Body of pancreas (tissue), 4 donors: ENCODE measurements at regions not wholly inside any gene's neighbourhood (a gene's known extent, or its start where the extent isn't known, plus 50 kb on each side); places are given as distances from the start of the nearest gene placed in this dataset.

Source experiments
- POLR2A ChIP-seq, 3 donors: fragments of 450-650 bp; IDR thresholded peaks; one replicate each; pipeline ENCODE4 v1.6.1; 2016; ENCODE audit warnings: antibody characterized with exemption in 3 of 3, mild to moderate bottlenecking in 2 of 3
- TF ChIP-seq, protein P1 (sequence below), 7 experiments: fragments of 450-650 bp in 4 of 7; fragments of 200-600 bp in 3 of 7; sonication (generic) in 3 of 7; IDR thresholded peaks; one replicate each; pipeline ENCODE4 v1.5.1; 2016 to 2019; ENCODE audit warnings: antibody characterized with exemption in 7 of 7

DNA sequence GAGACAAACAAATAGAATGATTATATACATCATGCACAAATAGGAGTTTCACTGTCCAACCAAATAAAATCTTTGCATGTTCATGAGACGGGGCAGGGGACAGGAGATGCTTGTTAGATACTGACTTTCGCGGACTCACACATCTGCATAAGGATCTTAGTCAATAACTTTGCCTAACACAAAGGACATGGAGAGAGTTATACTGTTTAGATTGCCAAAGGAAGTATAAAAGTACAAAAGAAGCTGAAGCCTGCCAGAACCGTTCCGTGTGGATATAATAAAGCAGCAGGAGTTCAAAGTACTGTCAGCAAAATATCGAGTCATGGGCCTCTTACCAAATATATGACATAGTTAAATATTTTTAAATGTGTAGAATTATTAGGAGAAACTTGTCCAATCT, 1148.4 kb downstream of the EFNA5 start:
- TF ChIP-seq, protein P1, sequence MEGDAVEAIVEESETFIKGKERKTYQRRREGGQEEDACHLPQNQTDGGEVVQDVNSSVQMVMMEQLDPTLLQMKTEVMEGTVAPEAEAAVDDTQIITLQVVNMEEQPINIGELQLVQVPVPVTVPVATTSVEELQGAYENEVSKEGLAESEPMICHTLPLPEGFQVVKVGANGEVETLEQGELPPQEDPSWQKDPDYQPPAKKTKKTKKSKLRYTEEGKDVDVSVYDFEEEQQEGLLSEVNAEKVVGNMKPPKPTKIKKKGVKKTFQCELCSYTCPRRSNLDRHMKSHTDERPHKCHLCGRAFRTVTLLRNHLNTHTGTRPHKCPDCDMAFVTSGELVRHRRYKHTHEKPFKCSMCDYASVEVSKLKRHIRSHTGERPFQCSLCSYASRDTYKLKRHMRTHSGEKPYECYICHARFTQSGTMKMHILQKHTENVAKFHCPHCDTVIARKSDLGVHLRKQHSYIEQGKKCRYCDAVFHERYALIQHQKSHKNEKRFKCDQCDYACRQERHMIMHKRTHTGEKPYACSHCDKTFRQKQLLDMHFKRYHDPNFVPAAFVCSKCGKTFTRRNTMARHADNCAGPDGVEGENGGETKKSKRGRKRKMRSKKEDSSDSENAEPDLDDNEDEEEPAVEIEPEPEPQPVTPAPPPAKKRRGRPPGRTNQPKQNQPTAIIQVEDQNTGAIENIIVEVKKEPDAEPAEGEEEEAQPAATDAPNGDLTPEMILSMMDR (IDR thresholded peaks at IDR 0.05): no peak
- TF ChIP-seq POLR2A (IDR thresholded peaks at IDR 0.05): no peak
